ENCODE measurements at regions not wholly inside any gene's neighbourhood (a gene's known extent, or its start where the extent isn't known, plus 50 kb on each side); places are given as distances from the start of the nearest gene placed in this dataset.

DNA sequence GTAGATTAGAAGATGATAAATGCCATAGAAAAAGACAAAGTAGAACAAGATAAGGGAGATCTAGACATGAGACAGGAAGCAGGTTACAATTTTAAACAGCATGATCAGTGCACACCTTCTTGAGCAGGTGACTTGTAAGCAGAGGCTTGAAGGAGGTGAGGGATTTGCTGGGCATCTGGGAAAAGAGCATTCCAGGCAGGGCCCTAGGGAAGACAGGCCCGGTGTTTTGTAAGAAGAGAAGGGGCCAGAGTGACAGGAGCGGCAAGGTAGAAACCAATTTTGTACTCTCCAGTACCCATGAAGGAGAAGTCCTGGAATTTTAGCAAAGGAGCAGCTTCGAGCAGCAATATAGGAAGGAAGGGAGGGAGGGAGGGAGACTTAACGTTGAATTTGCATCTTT is 296.5 kb downstream of the MZT1 start:
- no peak for DNase-seq (ENCODE audit: low read depth in 1 of 2, low spot score in 1 of 2)
- Histone ChIP-seq H3K27me3 (ENCODE audit: insufficient read depth, poor library complexity, severe bottlenecking) (no peaks in the 10 kb centered on the region), H3K27ac (replicated peaks) (no peak overlapping the region), H3K4me3 (replicated peaks; ENCODE audit: insufficient read depth, low read length) (no peak overlapping the region)
- TF ChIP-seq, protein P1, sequence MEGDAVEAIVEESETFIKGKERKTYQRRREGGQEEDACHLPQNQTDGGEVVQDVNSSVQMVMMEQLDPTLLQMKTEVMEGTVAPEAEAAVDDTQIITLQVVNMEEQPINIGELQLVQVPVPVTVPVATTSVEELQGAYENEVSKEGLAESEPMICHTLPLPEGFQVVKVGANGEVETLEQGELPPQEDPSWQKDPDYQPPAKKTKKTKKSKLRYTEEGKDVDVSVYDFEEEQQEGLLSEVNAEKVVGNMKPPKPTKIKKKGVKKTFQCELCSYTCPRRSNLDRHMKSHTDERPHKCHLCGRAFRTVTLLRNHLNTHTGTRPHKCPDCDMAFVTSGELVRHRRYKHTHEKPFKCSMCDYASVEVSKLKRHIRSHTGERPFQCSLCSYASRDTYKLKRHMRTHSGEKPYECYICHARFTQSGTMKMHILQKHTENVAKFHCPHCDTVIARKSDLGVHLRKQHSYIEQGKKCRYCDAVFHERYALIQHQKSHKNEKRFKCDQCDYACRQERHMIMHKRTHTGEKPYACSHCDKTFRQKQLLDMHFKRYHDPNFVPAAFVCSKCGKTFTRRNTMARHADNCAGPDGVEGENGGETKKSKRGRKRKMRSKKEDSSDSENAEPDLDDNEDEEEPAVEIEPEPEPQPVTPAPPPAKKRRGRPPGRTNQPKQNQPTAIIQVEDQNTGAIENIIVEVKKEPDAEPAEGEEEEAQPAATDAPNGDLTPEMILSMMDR (IDR thresholded peaks at IDR 0.05; ENCODE audit: insufficient read depth, low read length) = no peak
- no peak for TF ChIP-seq REST (IDR thresholded peaks at IDR 0.05; ENCODE audit: insufficient replicate concordance, low read depth)
- no peak for TF ChIP-seq POLR2AphosphoS5 (IDR thresholded peaks at IDR 0.05; ENCODE audit: low read depth)
- TF ChIP-seq GABPA (IDR thresholded peaks at IDR 0.05; ENCODE audit: low read depth) = no peak
- TF ChIP-seq SPI1 (IDR thresholded peaks at IDR 0.05; ENCODE audit: borderline replicate concordance, low read depth) = no peak

DNA sequence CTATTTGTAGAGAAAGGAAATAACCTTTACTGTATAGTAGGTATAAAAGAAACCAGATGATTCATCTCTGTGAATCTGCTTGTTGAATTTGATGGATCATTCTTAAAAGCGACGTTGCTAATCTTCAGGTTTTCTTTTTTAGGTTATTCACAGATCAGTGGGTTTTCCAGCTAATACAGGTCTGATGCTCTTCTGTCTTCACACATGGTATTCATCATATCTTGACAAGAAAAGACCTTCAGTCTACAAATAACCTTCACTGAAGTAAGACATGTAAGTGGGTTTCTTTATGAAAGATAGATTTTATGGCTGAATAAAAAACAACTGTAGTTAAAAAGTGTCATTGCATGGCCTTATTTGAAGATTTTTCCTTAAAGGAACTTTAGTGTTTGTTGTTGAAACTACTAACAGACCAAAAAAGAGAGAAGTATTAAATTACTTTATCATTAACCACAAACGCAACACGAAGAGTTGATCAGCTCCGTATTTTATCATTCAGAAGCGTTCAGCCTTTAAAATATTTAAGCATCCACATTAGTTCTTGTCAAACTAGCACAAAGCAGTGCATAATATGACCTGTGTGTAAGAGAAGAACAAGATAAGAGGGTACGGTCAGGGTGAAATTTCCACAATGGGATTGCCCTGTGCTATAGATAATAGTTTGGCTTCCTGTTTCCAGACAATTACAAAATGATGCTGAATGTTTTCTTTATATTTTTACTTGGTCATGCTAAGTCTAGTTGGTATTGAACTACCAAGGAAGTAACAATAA is 299.5 kb downstream of the MZT1 start:
- no peak for DNase-seq (ENCODE audit: low read depth in 1 of 2, low spot score in 1 of 2)
- Histone ChIP-seq H3K27ac (replicated peaks) (no peak overlapping the region), H3K27me3 (ENCODE audit: insufficient read depth, poor library complexity, severe bottlenecking) (no peaks in the 10 kb centered on the region), H3K4me3 (replicated peaks; ENCODE audit: insufficient read depth, low read length) (no peak overlapping the region)
- TF ChIP-seq REST (IDR thresholded peaks at IDR 0.05; ENCODE audit: insufficient replicate concordance, low read depth) (no peak), POLR2AphosphoS5 (IDR thresholded peaks at IDR 0.05; ENCODE audit: low read depth) (no peak), SPI1 (IDR thresholded peaks at IDR 0.05; ENCODE audit: borderline replicate concordance, low read depth) (no peak)

DNA sequence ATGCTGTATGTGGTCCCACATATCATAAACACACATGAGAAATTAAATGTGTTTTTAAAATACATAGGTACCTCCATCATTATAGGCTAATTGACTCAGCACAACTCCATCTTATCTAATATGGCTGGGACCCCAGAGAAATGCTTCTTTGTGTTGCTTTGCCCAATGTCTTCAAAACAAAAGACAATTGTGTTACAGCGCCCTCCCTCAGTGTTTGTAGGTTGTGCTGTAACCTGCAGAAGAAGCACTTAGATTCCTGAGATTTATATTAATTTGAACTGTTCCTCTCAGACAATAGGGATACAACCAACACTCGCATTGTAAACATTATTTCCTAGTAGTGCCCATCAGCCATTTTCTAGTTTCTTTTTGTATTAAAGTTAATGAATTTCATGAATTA is 303.4 kb downstream of the MZT1 start:
- no peak overlapping the region for H3K4me3 ChIP-seq (replicated peaks; ENCODE audit: insufficient read depth, low read length)
- no peaks in the 10 kb centered on the region for H3K27me3 ChIP-seq (ENCODE audit: insufficient read depth, poor library complexity, severe bottlenecking)
- DNase-seq (ENCODE audit: low read depth in 1 of 2, low spot score in 1 of 2) = no peak
- TF ChIP-seq GABPA (IDR thresholded peaks at IDR 0.05; ENCODE audit: low read depth) (no peak), SPI1 (IDR thresholded peaks at IDR 0.05; ENCODE audit: borderline replicate concordance, low read depth) (no peak), POLR2AphosphoS5 (IDR thresholded peaks at IDR 0.05; ENCODE audit: low read depth) (no peak), REST (IDR thresholded peaks at IDR 0.05; ENCODE audit: insufficient replicate concordance, low read depth) (no peak)
- TF ChIP-seq, protein P1 (IDR thresholded peaks at IDR 0.05; ENCODE audit: insufficient read depth, low read length) = no peak
- H3K27ac ChIP-seq (replicated peaks) = no peak overlapping the region
